ENCODE measurements at regions not wholly inside any gene's neighbourhood (a gene's known extent, or its start where the extent isn't known, plus 50 kb on each side); places are given as distances from the start of the nearest gene placed in this dataset.

GRCh38 chr5:133849116-133849515 lies 119.3 kb downstream of the C5orf15 start:
- no peak for TF ChIP-seq CTCF (conservative IDR thresholded peaks at IDR 0.05; ENCODE audit: low read depth, low read length)
- TF ChIP-seq EZH2 (IDR thresholded peaks at IDR 0.05; ENCODE audit: borderline replicate concordance, low read depth, low read length, poor library complexity, severe bottlenecking): no peak
